ENCODE measurements at regions not wholly inside any gene's neighbourhood (a gene's known extent, or its start where the extent isn't known, plus 50 kb on each side); places are given as distances from the start of the nearest gene placed in this dataset.
"Not testable (repeated sequence)": the region's sequence is repeated elsewhere in the genome, so short reads cannot be mapped to it uniquely, and the experiment has no call there.

- DNase-seq (ENCODE audit: low read depth in 2 of 2): no peak
These were observed 860.6 kb upstream of the SEMA6A start for GRCh38 chr5:117435203-117435602.

- no peak for DNase-seq (ENCODE audit: low read depth in 2 of 2)
These were observed 859.6 kb upstream of the SEMA6A start for GRCh38 chr5:117434254-117434653.

GRCh38 chr5:117433818-117434217 lies 859.2 kb upstream of the SEMA6A start:
- no peak for DNase-seq (ENCODE audit: low read depth in 2 of 2)

- no peak for DNase-seq (ENCODE audit: low read depth in 2 of 2)
These were observed 856.5 kb upstream of the SEMA6A start for GRCh38 chr5:117431091-117431490.

- no peak for DNase-seq (ENCODE audit: low read depth in 2 of 2)
These were observed 850.5 kb upstream of the SEMA6A start for GRCh38 chr5:117425163-117425562.

GRCh38 chr5:117424559-117424958 lies 849.9 kb upstream of the SEMA6A start:
- DNase-seq (ENCODE audit: low read depth in 2 of 2): no peak

GRCh38 chr5:117417501-117417900 lies 842.9 kb upstream of the SEMA6A start:
- DNase-seq (ENCODE audit: low read depth in 2 of 2): no peak

GRCh38 chr5:117414926-117415325 lies 840.3 kb upstream of the SEMA6A start:
- no peak for DNase-seq (ENCODE audit: low read depth in 2 of 2)

GRCh38 chr5:117411701-117412100 lies 837.1 kb upstream of the SEMA6A start:
- DNase-seq (ENCODE audit: low read depth in 2 of 2): no peak

GRCh38 chr5:117405197-117405596 lies 830.6 kb upstream of the SEMA6A start:
- no peak for DNase-seq (ENCODE audit: low read depth in 2 of 2)

GRCh38 chr5:117394506-117395157 lies 820.0 kb upstream of the SEMA6A start:
- DNase-seq (ENCODE audit: low read depth in 2 of 2): no peak

- no peak for DNase-seq (ENCODE audit: low read depth in 2 of 2)
These were observed 818.5 kb upstream of the SEMA6A start for GRCh38 chr5:117393125-117393524.

- DNase-seq (ENCODE audit: low read depth in 2 of 2): no peak
These were observed 805.7 kb upstream of the SEMA6A start for GRCh38 chr5:117380316-117380715.

GRCh38 chr5:117379521-117379920 lies 804.9 kb upstream of the SEMA6A start:
- no peak for DNase-seq (ENCODE audit: low read depth in 2 of 2)

GRCh38 chr5:117376748-117377147 lies 802.1 kb upstream of the SEMA6A start:
- DNase-seq (ENCODE audit: low read depth in 2 of 2): no peak

- DNase-seq (ENCODE audit: low read depth in 2 of 2): no peak
These were observed 785.3 kb upstream of the SEMA6A start for GRCh38 chr5:117359895-117360294.

- DNase-seq (ENCODE audit: low read depth in 2 of 2): no peak
These were observed 783.3 kb upstream of the SEMA6A start for GRCh38 chr5:117357886-117358285.

GRCh38 chr5:117347280-117347679 lies 772.7 kb upstream of the SEMA6A start:
- no peak for DNase-seq (ENCODE audit: low read depth in 2 of 2)

- not testable (repeated sequence) for DNase-seq (ENCODE audit: low read depth in 2 of 2)
These were observed 769.1 kb upstream of the SEMA6A start for GRCh38 chr5:117343726-117344125.

- no peak for DNase-seq (ENCODE audit: low read depth in 2 of 2)
These were observed 762.6 kb upstream of the SEMA6A start for GRCh38 chr5:117337064-117337749.

GRCh38 chr5:117336208-117336607 lies 761.6 kb upstream of the SEMA6A start:
- no peak for DNase-seq (ENCODE audit: low read depth in 2 of 2)

GRCh38 chr5:117333011-117333410 lies 758.4 kb upstream of the SEMA6A start:
- no peak for DNase-seq (ENCODE audit: low read depth in 2 of 2)

- DNase-seq (ENCODE audit: low read depth in 2 of 2): no peak
These were observed 757.7 kb upstream of the SEMA6A start for GRCh38 chr5:117332341-117332740.

GRCh38 chr5:117327511-117327910 lies 752.9 kb upstream of the SEMA6A start:
- DNase-seq (ENCODE audit: low read depth in 2 of 2): no peak

Data from stimulated activated CD8-positive, alpha-beta memory T cell treated with anti-CD3 and anti-CD28 coated beads, Interleukin-7, amount 100 ng/mL, for 4 hours (primary cell).